Small intestine (tissue), 7 donors: ENCODE measurements at regions not wholly inside any gene's neighbourhood (a gene's known extent, or its start where the extent isn't known, plus 50 kb on each side); places are given as distances from the start of the nearest gene placed in this dataset.

Source experiments
- DNase-seq, 2 donors: peaks; one replicate each; pipeline versions ENCODE4 v3.0.0 to v3.0.0-alpha.2; 2013
- FAIRE-seq: peaks from 2 replicates; lab custom pipeline; 2012; peaks lifted over from hg19 to GRCh38; lab: Jason Lieb, UNC
- H3K27ac ChIP-seq, 3 donors: one replicate each; pipeline ENCODE4 v1.5.1; 2013; ENCODE audit warnings: low read length in 2 of 3, mild to moderate bottlenecking in 2 of 3, control low read depth in 1 of 3, inconsistent platforms in 1 of 3, low read depth in 1 of 3, moderate library complexity in 1 of 3
- H3K27me3 ChIP-seq, 3 donors: one replicate each; pipeline ENCODE4 v1.6.1; 2013; ENCODE audit warnings: low read length in 3 of 3, inconsistent platforms in 1 of 3; ENCODE audit not compliant: control insufficient read depth in 3 of 3, insufficient read depth in 3 of 3
- H3K36me3 ChIP-seq, 3 donors: one replicate each; pipeline ENCODE4 v1.6.1; 2013; ENCODE audit warnings: low read length in 3 of 3, inconsistent platforms in 1 of 3, low read depth in 1 of 3, mild to moderate bottlenecking in 1 of 3, moderate library complexity in 1 of 3; ENCODE audit not compliant: control insufficient read depth in 3 of 3, insufficient read depth in 2 of 3
- H3K4me1 ChIP-seq, 3 donors: one replicate each; pipeline ENCODE4 v1.6.1; 2013; ENCODE audit warnings: low read length in 2 of 3, inconsistent platforms in 1 of 3, low read depth in 1 of 3, mild to moderate bottlenecking in 1 of 3, moderate library complexity in 1 of 3; ENCODE audit not compliant: control insufficient read depth in 3 of 3, insufficient read depth in 2 of 3
- H3K4me3 ChIP-seq, 3 donors: one replicate each; pipeline ENCODE4 v1.5.1; 2013; ENCODE audit warnings: low read length in 3 of 3, control low read depth in 1 of 3, inconsistent platforms in 1 of 3, low read depth in 1 of 3, mild to moderate bottlenecking in 1 of 3, moderate library complexity in 1 of 3
- H3K9me3 ChIP-seq, 2 donors: one replicate each; pipeline ENCODE4 v1.6.1; 2013; ENCODE audit warnings: low read depth in 1 of 2, low read length in 1 of 2; ENCODE audit not compliant: control insufficient read depth in 2 of 2, insufficient read depth in 1 of 2
- WGBS, 3 donors: extraction: QIAGEN DNeasy Blood & Tissue Kit; methylation state at CpG; one replicate each; pipeline ENCODE4 v1.1.7; 2013; 5-methylcytosine and 5-hydroxymethylcytosine counted together
- donor health status: healthy with polysubstance abuse.
- donor health status: control.
- donor health status: control.
- donor health status: Bipolar disorder and iron deficiency.
- donor health status: healthy.

GRCh38 chr1:96363826-96364225 is 357.8 kb upstream of the PTBP2 start:
- FAIRE-seq: no peak
- WGBS, 3 donors: 25 to 70% (median 33%) methylated on average over 2 of the region's 2 CpGs
- no peaks in the 10 kb centered on the region for H3K9me3 ChIP-seq
- no peak overlapping the region for H3K27ac ChIP-seq
- H3K4me3 ChIP-seq: no peak overlapping the region
- DNase-seq: no peak
- H3K36me3 ChIP-seq: no peaks in the 10 kb centered on the region
- H3K27me3 ChIP-seq: no peaks in the 10 kb centered on the region
- no peaks in the 10 kb centered on the region for H3K4me1 ChIP-seq

GRCh38 chr1:96364576-96364975 is 357.0 kb upstream of the PTBP2 start:
- H3K4me1 ChIP-seq: no peaks in the 10 kb centered on the region
- no peak overlapping the region for H3K4me3 ChIP-seq
- H3K27me3 ChIP-seq: no peaks in the 10 kb centered on the region
- DNase-seq: no peak
- no peak for FAIRE-seq
- no peaks in the 10 kb centered on the region for H3K36me3 ChIP-seq
- no peaks in the 10 kb centered on the region for H3K9me3 ChIP-seq
- no peak overlapping the region for H3K27ac ChIP-seq

GRCh38 chr1:96365076-96365475 is 356.5 kb upstream of the PTBP2 start:
- H3K27ac ChIP-seq: no peak overlapping the region
- no peaks in the 10 kb centered on the region for H3K27me3 ChIP-seq
- no peaks in the 10 kb centered on the region for H3K36me3 ChIP-seq
- H3K4me3 ChIP-seq: no peak overlapping the region
- no peaks in the 10 kb centered on the region for H3K9me3 ChIP-seq
- FAIRE-seq (no peak), DNase-seq (no peak)
- 21 to 52% (median 32%) methylated on average over 1 of the region's 1 CpG for WGBS, 3 donors
- no peaks in the 10 kb centered on the region for H3K4me1 ChIP-seq

- no peak for FAIRE-seq
- H3K36me3 ChIP-seq: no peaks in the 10 kb centered on the region
Observed at GRCh38 chr1:96365596-96366390, 355.8 kb upstream of the PTBP2 start.

GRCh38 chr1:96366516-96366915 is 355.1 kb upstream of the PTBP2 start:
- WGBS, 3 donors: 76 to 89% (median 88%) methylated on average over 2 of the region's 2 CpGs
- DNase-seq (no peak), FAIRE-seq (no peak)
- Histone ChIP-seq H3K36me3 (no peaks in the 10 kb centered on the region), H3K27ac (no peak overlapping the region), H3K4me3 (no peak overlapping the region), H3K4me1 (no peaks in the 10 kb centered on the region), H3K9me3 (no peaks in the 10 kb centered on the region), H3K27me3 (no peaks in the 10 kb centered on the region)

More at GRCh38 chr1:96365596-96366390, 355.8 kb upstream of the PTBP2 start:
- H3K4me3 ChIP-seq: no peak overlapping the region
- no peaks in the 10 kb centered on the region for H3K9me3 ChIP-seq
- DNase-seq: no peak
- no peak overlapping the region for H3K27ac ChIP-seq
- no peaks in the 10 kb centered on the region for H3K27me3 ChIP-seq
- 48 to 67% (median 60%) methylated on average over 3 of the region's 3 CpGs for WGBS, 3 donors
- H3K4me1 ChIP-seq: no peaks in the 10 kb centered on the region

GRCh38 chr1:96367791-96368190 is 353.8 kb upstream of the PTBP2 start:
- Histone ChIP-seq H3K4me1 (no peaks in the 10 kb centered on the region), H3K27me3 (no peaks in the 10 kb centered on the region), H3K36me3 (no peaks in the 10 kb centered on the region), H3K27ac (no peak overlapping the region), H3K4me3 (no peak overlapping the region), H3K9me3 (no peaks in the 10 kb centered on the region)
- WGBS, 3 donors: 89 to 91% (median 90%) methylated on average over 2 of the region's 2 CpGs
- DNase-seq (no peak), FAIRE-seq (no peak)

- Histone ChIP-seq H3K9me3 (peaks cover 0 to 2% of the 10 kb centered on the region in 2 donors), H3K36me3 (no peaks in the 10 kb centered on the region), H3K27ac (no peak overlapping the region), H3K27me3 (no peaks in the 10 kb centered on the region), H3K4me3 (no peak overlapping the region), H3K4me1 (no peaks in the 10 kb centered on the region)
- FAIRE-seq (no peak), DNase-seq (no peak)
- WGBS, 3 donors: 37 to 78% (median 56%) methylated on average over 2 to 5 of the region's 5 CpGs
Observed at GRCh38 chr1:96370757-96371156, 350.8 kb upstream of the PTBP2 start.

- FAIRE-seq (no peak), DNase-seq (no peak)
- Histone ChIP-seq H3K9me3 (peaks cover 0 to 2% of the 10 kb centered on the region in 2 donors), H3K4me1 (no peaks in the 10 kb centered on the region), H3K4me3 (no peak overlapping the region), H3K36me3 (no peaks in the 10 kb centered on the region), H3K27ac (no peak overlapping the region), H3K27me3 (no peaks in the 10 kb centered on the region)
- 77 to 88% (median 84%) methylated on average over 1 of the region's 1 CpG for WGBS, 3 donors
Observed at GRCh38 chr1:96372881-96373280, 348.7 kb upstream of the PTBP2 start.
